ENCODE measurements at regions not wholly inside any gene's neighbourhood (a gene's known extent, or its start where the extent isn't known, plus 50 kb on each side); places are given as distances from the start of the nearest gene placed in this dataset.

DNA sequence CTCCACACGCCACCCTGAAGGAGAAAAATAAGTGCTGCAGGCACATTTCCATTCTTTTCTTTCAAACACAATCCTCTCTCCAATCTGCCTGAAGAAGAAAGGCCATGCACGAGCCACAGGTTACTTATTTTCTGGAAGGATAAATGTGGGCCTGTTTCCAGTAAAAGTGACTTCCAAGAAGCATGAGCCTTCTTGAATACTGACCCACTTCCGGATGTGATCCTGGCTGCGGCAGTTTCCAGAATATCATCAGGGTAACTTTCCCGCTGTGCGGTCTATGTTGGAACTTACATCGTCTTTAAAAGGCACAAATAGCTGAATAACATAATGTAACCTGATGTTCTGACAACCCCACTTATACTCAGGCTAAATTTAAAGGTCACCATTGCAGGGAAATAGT is 66.3 kb upstream of the TAPT1 start:
- no peaks in the 10 kb centered on the region for H3K36me3 ChIP-seq (ENCODE audit: control insufficient read depth, insufficient read depth, low read length)
- H3K4me1 ChIP-seq (ENCODE audit: control insufficient read depth, extremely low read depth, insufficient read depth, low read length): no peaks in the 10 kb centered on the region
- H3K9me3 ChIP-seq (ENCODE audit: control insufficient read depth, insufficient read depth, low read depth, low read length): no peaks in the 10 kb centered on the region
- DNase-seq (ENCODE audit: low read depth in 2 of 2): no peak
- no peaks in the 10 kb centered on the region for H4K20me1 ChIP-seq (ENCODE audit: control insufficient read depth, extremely low read depth, insufficient read depth, low read length)
- no peak overlapping the region for H3K9ac ChIP-seq (ENCODE audit: insufficient read depth, low read length)
- no peak overlapping the region for H3K4me2 ChIP-seq (ENCODE audit: extremely low read depth, insufficient read depth, low read length)
- peaks cover 2% of the 10 kb centered on the region for H3K27me3 ChIP-seq (ENCODE audit: control insufficient read depth, insufficient read depth, low read length)
- no peak overlapping the region for H3K4me3 ChIP-seq (replicated peaks in 1 of 4; ENCODE audit: control extremely low read depth in 1 of 4, insufficient read depth in 1 of 4, low read depth in 3 of 4, low read length in 4 of 4)
- no peak overlapping the region for H2AFZ ChIP-seq (ENCODE audit: low read length)
- no peak overlapping the region for H3K27ac ChIP-seq (ENCODE audit: insufficient read depth, low read length)
- no peaks in the 10 kb centered on the region for H3K79me2 ChIP-seq (ENCODE audit: control insufficient read depth, insufficient read depth, low read length)
- TF ChIP-seq CTCF (conservative IDR thresholded peaks at IDR 0.05 in 1 of 2, IDR thresholded peaks at IDR 0.05 in 1 of 2; ENCODE audit: low read depth in 1 of 2, low read length in 2 of 2) (no peak), EZH2 (IDR thresholded peaks at IDR 0.05; ENCODE audit: low read length, missing control alignments) (no peak)

DNA sequence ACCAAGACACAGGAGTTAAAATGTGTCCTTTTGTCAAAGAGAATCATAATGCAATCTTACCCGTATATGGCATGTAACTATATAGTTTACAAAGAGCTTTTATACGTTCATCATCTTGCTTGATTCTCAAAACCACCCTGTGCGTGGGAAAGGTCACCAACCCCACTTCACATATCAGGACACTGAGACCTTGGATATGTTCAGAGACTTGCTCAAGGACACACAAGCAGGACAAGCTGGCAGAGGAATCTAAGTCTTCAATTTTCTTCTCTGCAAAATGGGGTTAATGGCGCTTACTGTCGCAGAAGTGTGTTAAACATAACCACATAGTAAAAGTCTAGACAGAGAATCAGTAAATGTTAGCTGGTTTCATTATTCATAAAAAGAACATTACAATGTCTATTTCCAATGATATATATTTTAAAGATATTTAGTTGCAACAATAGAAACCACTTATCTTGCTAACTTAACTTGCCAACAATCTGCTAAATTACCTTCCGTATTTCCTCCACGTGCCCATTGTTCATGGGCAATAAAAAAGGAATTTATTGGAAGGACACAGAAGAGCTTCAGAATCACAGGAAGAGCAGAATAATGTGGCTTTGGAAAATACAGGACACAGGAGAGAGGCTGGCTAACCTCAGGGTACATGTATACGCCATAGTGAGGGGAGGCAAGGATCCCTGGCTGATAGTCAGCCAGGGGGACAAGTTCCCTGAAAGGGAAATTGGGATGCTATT is 64.6 kb upstream of the TAPT1 start:
- H2AFZ ChIP-seq (ENCODE audit: low read length): no peak overlapping the region
- no peak overlapping the region for H3K4me3 ChIP-seq (replicated peaks in 1 of 4; ENCODE audit: control extremely low read depth in 1 of 4, insufficient read depth in 1 of 4, low read depth in 3 of 4, low read length in 4 of 4)
- H3K4me1 ChIP-seq (ENCODE audit: control insufficient read depth, extremely low read depth, insufficient read depth, low read length): no peaks in the 10 kb centered on the region
- H3K4me2 ChIP-seq (ENCODE audit: extremely low read depth, insufficient read depth, low read length): no peak overlapping the region
- H3K36me3 ChIP-seq (ENCODE audit: control insufficient read depth, insufficient read depth, low read length): no peaks in the 10 kb centered on the region
- no peaks in the 10 kb centered on the region for H3K9me3 ChIP-seq (ENCODE audit: control insufficient read depth, insufficient read depth, low read depth, low read length)
- no peak overlapping the region for H3K27ac ChIP-seq (ENCODE audit: insufficient read depth, low read length)
- H3K9ac ChIP-seq (ENCODE audit: insufficient read depth, low read length): no peak overlapping the region
- TF ChIP-seq EZH2 (IDR thresholded peaks at IDR 0.05; ENCODE audit: low read length, missing control alignments): no peak
- no peak for TF ChIP-seq CTCF (conservative IDR thresholded peaks at IDR 0.05 in 1 of 2, IDR thresholded peaks at IDR 0.05 in 1 of 2; ENCODE audit: low read depth in 1 of 2, low read length in 2 of 2)
- no peaks in the 10 kb centered on the region for H3K79me2 ChIP-seq (ENCODE audit: control insufficient read depth, insufficient read depth, low read length)
- DNase-seq (ENCODE audit: low read depth in 2 of 2): no peak
- peaks cover 2% of the 10 kb centered on the region for H3K27me3 ChIP-seq (ENCODE audit: control insufficient read depth, insufficient read depth, low read length)
- H4K20me1 ChIP-seq (ENCODE audit: control insufficient read depth, extremely low read depth, insufficient read depth, low read length): no peaks in the 10 kb centered on the region

- H3K9ac ChIP-seq (ENCODE audit: insufficient read depth, low read length): no peak overlapping the region
- no peaks in the 10 kb centered on the region for H3K36me3 ChIP-seq (ENCODE audit: control insufficient read depth, insufficient read depth, low read length)
- H3K4me3 ChIP-seq (replicated peaks in 1 of 4; ENCODE audit: control extremely low read depth in 1 of 4, insufficient read depth in 1 of 4, low read depth in 3 of 4, low read length in 4 of 4): no peak overlapping the region
- no peaks in the 10 kb centered on the region for H3K79me2 ChIP-seq (ENCODE audit: control insufficient read depth, insufficient read depth, low read length)
- H4K20me1 ChIP-seq (ENCODE audit: control insufficient read depth, extremely low read depth, insufficient read depth, low read length): no peaks in the 10 kb centered on the region
- no peaks in the 10 kb centered on the region for H3K4me1 ChIP-seq (ENCODE audit: control insufficient read depth, extremely low read depth, insufficient read depth, low read length)
- no peak overlapping the region for H3K27ac ChIP-seq (ENCODE audit: insufficient read depth, low read length)
- no peak overlapping the region for H3K4me2 ChIP-seq (ENCODE audit: extremely low read depth, insufficient read depth, low read length)
- TF ChIP-seq CTCF (conservative IDR thresholded peaks at IDR 0.05 in 1 of 2, IDR thresholded peaks at IDR 0.05 in 1 of 2; ENCODE audit: low read depth in 1 of 2, low read length in 2 of 2) (peak; percentile 36 to 51), EZH2 (IDR thresholded peaks at IDR 0.05; ENCODE audit: low read length, missing control alignments) (no peak)
- H3K9me3 ChIP-seq (ENCODE audit: control insufficient read depth, insufficient read depth, low read depth, low read length): no peaks in the 10 kb centered on the region
- no peak overlapping the region for H2AFZ ChIP-seq (ENCODE audit: low read length)
- peaks cover 2% of the 10 kb centered on the region for H3K27me3 ChIP-seq (ENCODE audit: control insufficient read depth, insufficient read depth, low read length)
- peak; percentile 21 to 61 for DNase-seq (ENCODE audit: low read depth in 2 of 2)
These were observed 63.8 kb upstream of the TAPT1 start for GRCh38 chr4:16289897-16290554.
